Stimulated activated CD8-positive, alpha-beta memory T cell treated with anti-CD3 and anti-CD28 coated beads, Interleukin-7, amount 100 ng/mL, for 1 hour (primary cell): ENCODE measurements at regions not wholly inside any gene's neighbourhood (a gene's known extent, or its start where the extent isn't known, plus 50 kb on each side); places are given as distances from the start of the nearest gene placed in this dataset.

ENCODE experiments used
- DNase-seq, 2 donors: peaks; one replicate each; pipeline ENCODE4 v3.0.0-alpha.2; 2020; ENCODE audit warnings: low read depth in 2 of 2

GRCh38 chr17:79246225-79247190 lies 171.9 kb downstream of the ENGASE start:
- no peak for DNase-seq

DNA sequence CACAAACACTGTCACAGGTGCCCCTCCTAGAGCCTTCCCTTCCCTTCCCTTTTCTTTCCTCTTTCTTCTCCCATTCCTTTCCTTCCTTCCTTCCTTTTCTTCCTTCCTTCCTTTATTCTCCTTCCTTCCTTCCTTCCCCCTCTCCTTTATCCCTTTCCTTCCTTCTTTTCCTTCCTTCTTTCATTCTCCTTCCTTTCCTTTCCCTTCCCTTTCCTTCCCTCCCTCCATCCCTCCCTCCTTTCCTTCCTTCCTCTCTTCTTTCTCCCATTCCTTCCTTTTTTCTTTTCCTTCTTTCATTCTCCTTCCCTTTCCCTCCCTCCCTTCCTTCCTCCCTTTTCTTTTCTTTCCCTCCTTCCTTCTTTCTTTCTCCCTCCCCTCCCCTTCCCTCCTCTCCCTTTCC lies 170.0 kb downstream of the ENGASE start:
- DNase-seq, result no peak

DNA sequence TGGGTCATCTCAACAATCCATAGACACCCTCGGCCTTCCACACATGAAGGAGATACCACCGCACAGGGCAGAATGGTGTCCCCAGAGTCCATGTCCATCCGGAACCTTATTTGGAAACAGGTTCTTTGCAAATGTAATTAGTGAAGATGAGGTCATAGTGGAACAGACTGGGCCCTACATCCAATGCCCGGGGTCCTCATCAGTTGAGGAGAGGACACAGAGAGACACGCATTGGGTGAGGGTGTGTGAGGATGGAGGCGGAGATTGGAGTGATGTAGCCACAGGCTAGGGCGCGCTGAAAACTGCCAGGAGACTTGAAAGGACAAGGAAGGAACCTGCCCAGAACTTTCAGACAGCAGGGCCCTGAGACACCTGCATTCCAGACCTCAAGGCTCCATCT lies 169.4 kb downstream of the ENGASE start:
- no peak for DNase-seq

GRCh38 chr17:79243603-79243990 lies 169.0 kb downstream of the ENGASE start:
- DNase-seq, result no peak

DNA sequence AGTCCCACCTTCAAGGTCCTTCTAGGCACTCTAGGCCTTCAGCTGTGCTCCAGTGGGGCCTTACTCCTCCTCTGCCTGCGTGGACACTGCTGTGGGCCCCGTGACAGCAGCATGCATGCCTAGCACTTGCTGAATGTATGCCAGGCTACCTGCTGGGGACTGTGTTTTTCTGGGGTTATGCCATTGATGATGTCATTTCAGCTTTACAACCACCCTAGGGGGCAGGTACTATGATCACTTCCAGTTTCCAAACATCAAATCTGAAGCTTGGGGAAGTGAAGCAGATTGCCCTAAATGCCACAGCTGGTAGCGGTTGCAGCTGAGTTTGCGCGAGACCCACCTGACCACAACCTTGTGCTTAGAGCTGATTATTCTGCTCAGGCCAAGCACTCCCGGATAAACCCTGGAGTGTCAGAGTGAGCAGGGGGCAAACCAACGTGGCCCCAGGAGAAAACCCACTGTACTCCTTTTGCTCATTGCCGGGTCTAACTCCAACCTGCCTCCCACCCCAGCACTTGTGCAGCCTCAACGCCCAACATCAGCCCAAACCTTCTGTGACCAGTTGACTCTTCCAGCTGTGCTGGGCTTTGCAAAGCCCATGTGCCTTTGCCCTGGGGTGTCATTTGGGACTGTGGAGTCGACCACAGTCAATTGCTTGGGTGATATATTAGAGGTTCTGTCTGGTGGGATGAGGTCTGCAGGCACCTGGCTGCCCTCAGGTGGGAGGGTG lies 168.4 kb downstream of the ENGASE start:
- no peak for DNase-seq

DNA sequence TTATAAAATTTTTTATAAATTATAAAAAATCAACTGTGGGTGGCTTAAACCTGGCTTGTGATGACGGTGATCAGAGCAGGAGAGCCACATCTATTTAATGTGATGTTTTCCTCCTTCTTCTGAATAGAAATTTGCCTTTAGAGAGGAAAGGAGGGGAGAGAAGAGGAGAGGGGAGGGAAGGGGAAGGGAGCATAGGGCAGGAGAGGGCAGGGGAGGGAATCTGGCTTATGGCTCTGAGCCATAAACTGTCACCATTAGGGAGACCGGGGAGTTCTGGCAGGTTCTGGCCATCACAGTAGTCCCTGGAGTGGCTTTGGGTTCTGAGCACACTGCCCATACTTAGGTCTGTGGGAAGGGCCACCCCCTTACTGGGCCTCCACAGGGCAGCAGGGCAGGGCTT lies 167.8 kb downstream of the ENGASE start:
- no peak for DNase-seq

- DNase-seq, result no peak
Observed at GRCh38 chr17:79241616-79242015, 167.0 kb downstream of the ENGASE start.

DNA sequence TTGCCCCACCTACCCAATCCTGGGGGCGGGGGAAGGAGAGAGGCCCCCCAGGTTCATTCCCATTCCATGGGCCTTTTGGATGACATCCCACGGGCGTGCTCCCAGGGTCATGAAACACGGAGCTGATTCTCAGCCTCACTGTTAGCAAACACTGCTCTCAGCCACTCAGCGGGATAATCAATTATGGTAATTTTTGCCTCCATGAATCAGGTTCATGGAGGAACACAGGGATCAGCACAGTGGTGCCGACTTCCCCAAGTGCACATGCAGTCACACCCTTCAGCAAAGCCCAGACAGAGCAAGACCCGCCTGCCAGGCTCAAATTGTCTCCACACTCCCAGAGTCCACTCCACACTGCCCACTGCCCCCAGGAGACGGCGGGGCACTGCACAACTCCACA lies 164.6 kb downstream of the ENGASE start:
- DNase-seq, result no peak

- no peak for DNase-seq
Observed at GRCh38 chr17:79237448-79238053, 162.9 kb downstream of the ENGASE start.

- DNase-seq, result no peak
Observed at GRCh38 chr17:79235808-79236207, 161.2 kb downstream of the ENGASE start.

DNA sequence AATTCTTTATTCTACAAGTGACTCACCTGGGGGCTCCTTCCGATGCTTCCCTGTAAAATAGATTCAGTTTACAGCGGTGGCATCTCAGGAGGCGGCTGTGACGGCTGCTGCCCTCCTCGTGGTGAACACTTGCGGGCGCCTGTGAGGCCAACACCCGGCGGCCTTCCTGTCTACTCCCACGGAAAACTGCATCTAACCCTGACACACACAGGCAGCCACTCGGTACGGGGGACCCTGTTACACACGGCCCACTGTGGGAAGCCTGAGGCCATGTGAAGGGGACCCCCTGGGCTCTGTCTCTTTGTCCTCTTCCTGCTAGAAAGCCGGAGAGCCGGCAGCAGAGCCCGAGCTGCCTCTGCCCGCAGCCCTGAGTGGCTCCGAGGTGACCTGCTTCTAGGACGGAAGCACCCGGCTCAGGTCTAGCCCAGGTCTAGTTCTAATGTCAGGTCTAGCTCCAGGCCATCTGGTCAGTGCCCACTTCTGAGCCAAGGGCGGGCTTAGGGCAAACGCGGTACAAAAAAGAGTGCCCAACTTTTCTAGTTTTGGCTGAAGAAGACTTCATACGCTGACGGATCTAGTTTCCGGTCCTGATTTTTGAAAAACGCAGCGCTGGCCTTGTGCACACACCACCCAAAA lies 159.4 kb downstream of the ENGASE start:
- DNase-seq, result no peak

DNA sequence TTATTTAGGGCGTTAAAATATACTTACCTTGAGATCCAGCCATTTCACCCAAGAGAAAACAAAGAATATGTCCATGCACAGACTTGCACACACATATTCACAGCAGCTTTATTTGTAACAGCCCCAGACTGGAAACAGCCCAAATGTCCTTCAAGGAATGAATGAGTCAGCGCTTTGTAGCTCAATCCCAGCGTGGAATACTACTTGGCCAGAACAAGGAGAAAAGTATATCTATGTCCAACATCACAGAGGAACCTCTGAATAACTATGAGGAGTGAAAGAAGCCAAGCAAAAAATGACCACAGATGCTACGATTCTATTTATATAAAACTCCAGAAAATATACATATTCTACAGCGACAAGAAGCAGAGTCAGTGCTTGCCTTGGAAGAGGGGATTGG lies 158.3 kb downstream of the ENGASE start:
- DNase-seq, result no peak

DNA sequence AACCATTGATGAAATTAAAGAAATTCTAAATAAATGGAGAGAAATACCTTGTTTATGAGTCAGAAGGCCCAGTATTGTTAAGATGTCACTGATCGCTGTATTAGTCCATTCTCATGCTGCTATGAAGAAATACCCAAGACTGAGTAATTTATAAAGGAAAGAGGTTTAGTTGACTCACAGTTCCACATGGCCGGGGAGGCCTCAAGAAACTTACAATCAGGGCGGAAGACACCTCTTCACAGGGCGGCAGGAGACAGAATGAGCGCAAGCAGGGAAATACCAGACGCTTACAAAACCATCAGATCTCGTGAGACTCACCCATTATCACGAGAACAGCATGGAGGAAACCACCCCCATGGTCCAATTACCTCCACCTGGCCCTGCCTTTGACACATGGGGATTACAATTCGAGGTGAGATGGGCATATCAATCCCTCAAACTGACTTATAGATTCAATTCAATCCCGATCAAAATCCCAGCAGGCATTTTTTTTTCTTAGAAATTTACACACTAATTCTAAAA lies 157.2 kb downstream of the ENGASE start:
- no peak for DNase-seq

- DNase-seq, result no peak
Observed at GRCh38 chr17:79230576-79230975, 156.0 kb downstream of the ENGASE start.

GRCh38 chr17:79226037-79226436 lies 151.4 kb downstream of the ENGASE start:
- DNase-seq, result no peak

DNA sequence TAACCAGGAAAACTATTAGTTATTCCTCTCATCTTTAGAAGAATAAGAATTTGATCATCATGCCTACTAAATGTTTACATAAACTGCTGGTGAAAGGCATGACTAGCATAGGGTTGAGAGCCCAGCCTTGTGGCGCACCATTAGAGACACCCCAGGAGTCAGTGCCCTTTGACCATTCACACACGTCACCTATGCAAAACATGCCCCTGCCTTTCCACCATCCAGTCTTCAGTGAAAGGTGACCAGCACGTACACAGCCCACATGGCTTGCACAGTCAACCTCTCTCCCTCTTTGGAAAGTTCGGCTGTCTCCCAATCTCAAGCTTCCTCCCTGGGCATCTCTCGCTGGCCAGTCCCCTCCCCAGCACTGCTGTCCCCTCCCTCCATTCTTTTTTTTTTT lies 150.3 kb downstream of the ENGASE start:
- DNase-seq, result no peak

DNA sequence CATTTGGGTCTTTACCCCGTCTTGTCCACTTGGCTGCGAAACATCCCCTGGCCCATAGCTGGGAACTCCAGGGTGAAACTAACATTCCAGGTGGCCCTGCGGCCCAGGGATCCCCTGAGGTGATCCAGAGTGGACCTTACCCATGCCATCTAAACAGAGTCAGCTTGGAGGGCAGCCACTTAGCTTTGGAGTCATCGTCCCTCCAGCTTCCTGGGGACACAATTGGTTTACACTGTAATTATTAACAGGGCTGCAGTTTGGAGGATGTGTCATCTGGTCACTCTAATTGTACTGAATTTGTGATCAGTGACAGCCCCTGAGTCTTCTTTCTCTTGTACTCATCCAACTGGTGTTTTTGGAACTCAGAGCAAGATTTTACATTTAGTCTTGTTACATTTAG lies 149.9 kb downstream of the ENGASE start:
- no peak for DNase-seq

GRCh38 chr17:79223953-79224352 lies 149.3 kb downstream of the ENGASE start:
- no peak for DNase-seq

- no peak for DNase-seq
Observed at GRCh38 chr17:79223471-79223870, 148.8 kb downstream of the ENGASE start.

DNA sequence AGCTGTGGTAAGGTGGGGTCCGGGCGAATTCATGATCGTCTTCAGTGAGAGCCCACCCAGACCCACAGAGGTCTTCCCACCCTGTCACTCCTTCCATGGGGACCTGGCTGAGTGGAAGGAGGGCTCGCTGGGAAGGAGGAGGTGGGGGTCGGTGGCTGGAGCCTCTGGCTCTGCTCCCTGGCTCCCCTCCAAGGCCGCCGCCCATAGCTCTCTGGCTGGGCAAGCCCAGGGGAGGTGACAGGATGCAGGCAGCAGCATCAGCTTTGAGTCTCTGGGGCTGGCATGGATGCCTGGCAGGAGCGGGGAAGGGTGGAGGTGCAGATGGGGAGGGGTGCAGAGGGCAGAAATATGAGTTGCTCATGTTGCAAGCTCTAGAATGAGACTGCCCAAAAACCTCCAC lies 147.0 kb downstream of the ENGASE start:
- DNase-seq, result no peak

DNA sequence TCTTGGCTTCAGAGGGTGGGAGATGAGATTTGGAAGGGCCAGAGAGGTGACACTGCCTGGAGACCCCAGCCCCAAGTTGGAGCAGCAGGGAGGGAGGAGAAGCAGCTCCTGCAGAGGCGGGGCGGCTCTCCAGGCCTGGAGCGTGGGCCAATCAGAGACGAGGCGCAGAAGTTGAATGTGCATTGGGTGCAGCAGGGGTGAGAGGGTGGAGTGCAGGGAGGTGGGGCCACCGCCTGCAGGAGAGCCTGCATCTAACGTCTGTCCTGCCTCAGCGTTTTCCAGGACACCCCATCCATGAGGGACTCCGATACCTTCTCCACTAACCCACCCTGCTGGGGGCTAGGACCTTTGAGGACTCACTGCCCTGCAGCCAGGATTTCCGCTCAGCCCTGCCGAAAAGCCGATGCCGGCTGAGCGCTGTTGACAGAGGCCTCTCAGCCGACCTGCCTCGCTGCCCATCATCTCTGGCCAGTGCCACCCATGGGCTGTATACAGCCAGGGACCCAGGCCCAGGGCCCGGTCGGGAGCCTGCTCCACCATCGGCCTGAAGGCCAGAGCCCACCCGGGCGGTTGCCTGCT lies 146.2 kb downstream of the ENGASE start:
- DNase-seq, result no peak
